Ishikawa (cell line): ENCODE measurements at regions not wholly inside any gene's neighbourhood (a gene's known extent, or its start where the extent isn't known, plus 50 kb on each side); places are given as distances from the start of the nearest gene placed in this dataset.

ENCODE experiments used
- CEBPB ChIP-seq: IDR thresholded peaks from 2 replicates; pipeline ENCODE4 v1.6.1; 2012
- MAX ChIP-seq: IDR thresholded peaks from 2 replicates; pipeline ENCODE4 v1.6.1; 2012
- REST ChIP-seq: IDR thresholded peaks from 2 replicates; pipeline ENCODE4 v1.6.1; 2012; ENCODE audit warnings: low read depth, mild to moderate bottlenecking

- TF ChIP-seq MAX (no peak), CEBPB (no peak), REST (no peak)
These were observed 226.4 kb downstream of the SUCLA2 start for GRCh38 chr13:47774671-47774994.
